Neuronal stem cell (in vitro differentiated cells): ENCODE measurements at regions not wholly inside any gene's neighbourhood (a gene's known extent, or its start where the extent isn't known, plus 50 kb on each side); places are given as distances from the start of the nearest gene placed in this dataset.

Experiments
- DNase-seq: peaks from one replicate; pipeline ENCODE4 v3.0.0-alpha.2; 2013; ENCODE audit warnings: low spot score
- H2AFZ ChIP-seq: one replicate; pipeline ENCODE4 v1.6.1; 2013; ENCODE audit warnings: mild to moderate bottlenecking, low read length, inconsistent platforms
- H2AK5ac ChIP-seq: 2 replicates; pipeline ENCODE4 v1.6.1; 2013; ENCODE audit warnings: low read depth, mild to moderate bottlenecking, inconsistent platforms, low read length, moderate library complexity, mixed read lengths
- H2BK120ac ChIP-seq: 2 replicates; pipeline ENCODE4 v1.6.1; 2013; ENCODE audit warnings: low read depth, mild to moderate bottlenecking, inconsistent platforms, low read length, moderate library complexity, mixed read lengths
- H2BK12ac ChIP-seq: one replicate; pipeline ENCODE4 v1.6.1; 2013; ENCODE audit warnings: low read length, inconsistent platforms
- H2BK15ac ChIP-seq: 2 replicates; pipeline ENCODE4 v1.6.1; 2013; ENCODE audit warnings: mild to moderate bottlenecking, low read length, inconsistent platforms, mixed read lengths
- H2BK5ac ChIP-seq: one replicate; pipeline ENCODE4 v1.6.1; 2013; ENCODE audit warnings: inconsistent platforms, mild to moderate bottlenecking, low read length, moderate library complexity
- H3K14ac ChIP-seq: one replicate; pipeline ENCODE4 v1.6.1; 2013; ENCODE audit warnings: low read length, inconsistent platforms
- H3K18ac ChIP-seq: 2 replicates; pipeline ENCODE4 v1.6.1; 2013; ENCODE audit warnings: low read length, inconsistent platforms
- H3K23ac ChIP-seq: 2 replicates; pipeline ENCODE4 v1.6.1; 2013; ENCODE audit warnings: low read depth, mild to moderate bottlenecking, mixed read lengths, low read length, inconsistent platforms; ENCODE audit not compliant: poor library complexity
- H3K27ac ChIP-seq: replicated peaks from 3 replicates; pipeline ENCODE4 v1.5.1; 2013; ENCODE audit warnings: low read length, inconsistent platforms
- H3K27me3 ChIP-seq, 3 experiments: 2 replicates each; pipeline ENCODE4 v1.6.1; 2013; ENCODE audit warnings: low read length in 3 of 3, mild to moderate bottlenecking in 2 of 3, inconsistent platforms in 1 of 3, low read depth in 1 of 3, mixed read lengths in 1 of 3, moderate library complexity in 1 of 3; ENCODE audit not compliant: control insufficient read depth in 3 of 3, insufficient read depth in 3 of 3
- H3K36me3 ChIP-seq, 2 donors: replicated peaks in 1 of 2; 2 replicates each; pipeline ENCODE4 v1.6.1; 2013; ENCODE audit warnings: low read length in 2 of 2; ENCODE audit not compliant: control insufficient read depth in 2 of 2, insufficient read depth in 2 of 2
- H3K4ac ChIP-seq: 2 replicates; pipeline ENCODE4 v1.6.1; 2013; ENCODE audit warnings: inconsistent platforms, mild to moderate bottlenecking, low read length, moderate library complexity
- H3K4me1 ChIP-seq, 2 donors: 1 replicate in 1 of 2; 2 replicates in 1 of 2; pipeline ENCODE4 v1.6.1; 2013; ENCODE audit warnings: low read length in 2 of 2, low read depth in 1 of 2; ENCODE audit not compliant: control insufficient read depth in 2 of 2, insufficient read depth in 1 of 2
- H3K4me2 ChIP-seq: one replicate; pipeline ENCODE4 v1.6.1; 2013; ENCODE audit warnings: mild to moderate bottlenecking, low read length, inconsistent platforms; ENCODE audit not compliant: insufficient read depth, poor library complexity, severe bottlenecking
- H3K4me3 ChIP-seq, 2 donors: 2 replicates each; pipeline ENCODE4 v1.5.1; 2013; ENCODE audit warnings: low read length in 2 of 2, mild to moderate bottlenecking in 2 of 2, inconsistent platforms in 1 of 2, moderate library complexity in 1 of 2
- H3K79me1 ChIP-seq: one replicate; pipeline ENCODE4 v1.6.1; 2013; ENCODE audit warnings: low read depth, mild to moderate bottlenecking, inconsistent platforms, low read length, moderate library complexity
- H3K9ac ChIP-seq: one replicate; pipeline ENCODE4 v1.6.1; 2013; ENCODE audit warnings: mild to moderate bottlenecking, low read depth, low read length, inconsistent platforms; ENCODE audit not compliant: poor library complexity
- H3K9me3 ChIP-seq, 2 donors: replicated peaks in 1 of 2; 2 replicates each; pipeline versions ENCODE3 to v1.6.1; 2013; ENCODE audit warnings: low read length in 2 of 2, mild to moderate bottlenecking in 2 of 2, inconsistent platforms in 1 of 2, low read depth in 1 of 2, mixed read lengths in 1 of 2, moderate library complexity in 1 of 2; ENCODE audit not compliant: control insufficient read depth in 2 of 2, insufficient read depth in 1 of 2
- H4K8ac ChIP-seq: one replicate; pipeline ENCODE4 v1.6.1; 2013; ENCODE audit warnings: low read depth, mild to moderate bottlenecking, inconsistent platforms, low read length, moderate library complexity
- H4K91ac ChIP-seq: one replicate; pipeline ENCODE4 v1.6.1; 2013; ENCODE audit warnings: low read length, low read depth, mild to moderate bottlenecking, inconsistent platforms; ENCODE audit not compliant: poor library complexity
- WGBS, 2 donors: extraction: QIAGEN DNeasy Blood & Tissue Kit; methylation state at CpG; one replicate each; pipeline ENCODE4 v1.1.7; 2013; ENCODE audit warnings: missing lambda C conversion rate in 2 of 2, mixed read lengths in 1 of 2; ENCODE audit not compliant: insufficient read length in 2 of 2, insufficient replicate concordance in 1 of 2; ENCODE audit errors: extremely low coverage in 2 of 2; 5-methylcytosine and 5-hydroxymethylcytosine counted together

- no peak overlapping the region for H4K8ac ChIP-seq
- no peak overlapping the region for H3K4me2 ChIP-seq
- no peak overlapping the region for H3K4me3 ChIP-seq
- DNase-seq = no peak
- H3K4me1 ChIP-seq = no peaks in the 10 kb centered on the region
- H3K36me3 ChIP-seq = no peaks in the 10 kb centered on the region
- no peak overlapping the region for H3K14ac ChIP-seq
- H4K91ac ChIP-seq = no peak overlapping the region
- H3K9me3 ChIP-seq = no peaks in the 10 kb centered on the region
- H3K18ac ChIP-seq = no peak overlapping the region
- no peak overlapping the region for H3K9ac ChIP-seq
- H2BK15ac ChIP-seq = no peak overlapping the region
- H3K27ac ChIP-seq = no peak overlapping the region
- no peaks in the 10 kb centered on the region for H3K27me3 ChIP-seq
- H2BK120ac ChIP-seq = no peak overlapping the region
- H2AK5ac ChIP-seq = no peak overlapping the region
- no peaks in the 10 kb centered on the region for H3K79me1 ChIP-seq
- no CpG with 5 or more reads among the region's 5 CpGs for WGBS, 2 donors
- H2BK5ac ChIP-seq = no peak overlapping the region
- H3K4ac ChIP-seq = no peak overlapping the region
- no peak overlapping the region for H2AFZ ChIP-seq
- H2BK12ac ChIP-seq = no peak overlapping the region
- H3K23ac ChIP-seq = no peak overlapping the region
Observed at GRCh38 chr4:149901128-149901527, 85.5 kb upstream of the IQCM start.

GRCh38 chr4:149902242-149902641 is 86.6 kb upstream of the IQCM start:
- Histone ChIP-seq H2BK120ac (no peak overlapping the region), H4K91ac (no peak overlapping the region), H2BK15ac (no peak overlapping the region), H3K79me1 (no peaks in the 10 kb centered on the region), H3K36me3 (no peaks in the 10 kb centered on the region), H2BK5ac (no peak overlapping the region), H3K9ac (no peak overlapping the region), H3K18ac (no peak overlapping the region), H3K4me2 (no peak overlapping the region), H3K4me3 (no peak overlapping the region), H2BK12ac (no peak overlapping the region), H4K8ac (no peak overlapping the region), H3K27ac (no peak overlapping the region), H3K9me3 (no peaks in the 10 kb centered on the region), H3K23ac (no peak overlapping the region), H2AFZ (no peak overlapping the region), H3K4me1 (no peaks in the 10 kb centered on the region), H3K27me3 (no peaks in the 10 kb centered on the region), H3K14ac (no peak overlapping the region), H3K4ac (no peak overlapping the region), H2AK5ac (no peak overlapping the region)
- no CpG with 5 or more reads among the region's 2 CpGs for WGBS, 2 donors
- no peak for DNase-seq

GRCh38 chr4:149910177-149910576 is 94.5 kb upstream of the IQCM start:
- no peaks in the 10 kb centered on the region for H3K36me3 ChIP-seq
- H2BK5ac ChIP-seq = no peak overlapping the region
- H3K18ac ChIP-seq = no peak overlapping the region
- H3K4ac ChIP-seq = no peak overlapping the region
- no peak for DNase-seq
- no peak overlapping the region for H3K4me3 ChIP-seq
- H3K4me1 ChIP-seq = peaks cover 0 to 4% of the 10 kb centered on the region in 2 donors
- no peak overlapping the region for H2BK15ac ChIP-seq
- H3K14ac ChIP-seq = no peak overlapping the region
- WGBS, 2 donors = no CpG with 5 or more reads among the region's 3 CpGs
- no peak overlapping the region for H3K27ac ChIP-seq
- H3K4me2 ChIP-seq = no peak overlapping the region
- no peak overlapping the region for H2BK12ac ChIP-seq
- H3K23ac ChIP-seq = no peak overlapping the region
- H4K91ac ChIP-seq = no peak overlapping the region
- no peak overlapping the region for H4K8ac ChIP-seq
- H2BK120ac ChIP-seq = no peak overlapping the region
- peak overlapping the region; percentile 24 for H2AFZ ChIP-seq
- no peaks in the 10 kb centered on the region for H3K9me3 ChIP-seq
- H2AK5ac ChIP-seq = no peak overlapping the region
- no peaks in the 10 kb centered on the region for H3K27me3 ChIP-seq
- H3K9ac ChIP-seq = no peak overlapping the region
- no peaks in the 10 kb centered on the region for H3K79me1 ChIP-seq

GRCh38 chr4:149910604-149911350 is 95.1 kb upstream of the IQCM start:
- no peaks in the 10 kb centered on the region for H3K36me3 ChIP-seq
- H2BK12ac ChIP-seq = no peak overlapping the region
- H3K27ac ChIP-seq = no peak overlapping the region
- H3K4ac ChIP-seq = no peak overlapping the region
- no peak overlapping the region for H4K8ac ChIP-seq
- no peak overlapping the region for H2BK15ac ChIP-seq
- no peaks in the 10 kb centered on the region for H3K9me3 ChIP-seq
- no peak overlapping the region for H3K18ac ChIP-seq
- no peak for DNase-seq
- no peak overlapping the region for H3K23ac ChIP-seq
- H3K27me3 ChIP-seq = no peaks in the 10 kb centered on the region
- H4K91ac ChIP-seq = no peak overlapping the region
- no CpG with 5 or more reads among the region's 2 CpGs for WGBS, 2 donors
- no peak overlapping the region for H2BK5ac ChIP-seq
- no peak overlapping the region for H3K14ac ChIP-seq
- H2AFZ ChIP-seq = no peak overlapping the region
- H2AK5ac ChIP-seq = no peak overlapping the region
- H2BK120ac ChIP-seq = no peak overlapping the region
- no peaks in the 10 kb centered on the region for H3K79me1 ChIP-seq
- no peak overlapping the region for H3K4me3 ChIP-seq
- H3K4me1 ChIP-seq = peaks cover 0 to 5% of the 10 kb centered on the region in 2 donors
- no peak overlapping the region for H3K4me2 ChIP-seq
- no peak overlapping the region for H3K9ac ChIP-seq
